ENCODE measurements at regions not wholly inside any gene's neighbourhood (a gene's known extent, or its start where the extent isn't known, plus 50 kb on each side); places are given as distances from the start of the nearest gene placed in this dataset.

DNA sequence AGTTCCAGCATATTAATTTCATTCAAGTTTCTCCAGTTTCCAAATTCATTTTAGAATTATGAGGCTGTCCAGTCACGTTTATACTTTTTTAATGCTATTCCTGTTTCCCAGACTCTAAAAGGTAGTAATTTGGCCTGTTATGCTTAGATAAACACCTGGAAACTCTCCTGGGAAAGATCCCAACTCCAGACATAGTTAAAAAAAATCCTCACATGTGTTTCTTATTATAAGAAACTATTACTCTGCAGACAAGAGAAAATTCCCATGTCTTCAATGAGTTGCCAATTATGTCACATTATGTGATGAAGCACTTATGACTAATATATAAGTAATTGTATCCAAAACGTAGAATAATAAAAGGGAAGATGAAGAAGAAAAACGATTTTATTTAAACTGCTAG lies 137.1 kb upstream of the TMC3 start:
- TF ChIP-seq, protein P1, sequence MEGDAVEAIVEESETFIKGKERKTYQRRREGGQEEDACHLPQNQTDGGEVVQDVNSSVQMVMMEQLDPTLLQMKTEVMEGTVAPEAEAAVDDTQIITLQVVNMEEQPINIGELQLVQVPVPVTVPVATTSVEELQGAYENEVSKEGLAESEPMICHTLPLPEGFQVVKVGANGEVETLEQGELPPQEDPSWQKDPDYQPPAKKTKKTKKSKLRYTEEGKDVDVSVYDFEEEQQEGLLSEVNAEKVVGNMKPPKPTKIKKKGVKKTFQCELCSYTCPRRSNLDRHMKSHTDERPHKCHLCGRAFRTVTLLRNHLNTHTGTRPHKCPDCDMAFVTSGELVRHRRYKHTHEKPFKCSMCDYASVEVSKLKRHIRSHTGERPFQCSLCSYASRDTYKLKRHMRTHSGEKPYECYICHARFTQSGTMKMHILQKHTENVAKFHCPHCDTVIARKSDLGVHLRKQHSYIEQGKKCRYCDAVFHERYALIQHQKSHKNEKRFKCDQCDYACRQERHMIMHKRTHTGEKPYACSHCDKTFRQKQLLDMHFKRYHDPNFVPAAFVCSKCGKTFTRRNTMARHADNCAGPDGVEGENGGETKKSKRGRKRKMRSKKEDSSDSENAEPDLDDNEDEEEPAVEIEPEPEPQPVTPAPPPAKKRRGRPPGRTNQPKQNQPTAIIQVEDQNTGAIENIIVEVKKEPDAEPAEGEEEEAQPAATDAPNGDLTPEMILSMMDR (IDR thresholded peaks at IDR 0.05), result no peak
- no peak for TF ChIP-seq EZH2phosphoT487 (IDR thresholded peaks at IDR 0.05)

Data from neural progenitor cell (in vitro differentiated cells).